ENCODE measurements at regions not wholly inside any gene's neighbourhood (a gene's known extent, or its start where the extent isn't known, plus 50 kb on each side); places are given as distances from the start of the nearest gene placed in this dataset.

DNA sequence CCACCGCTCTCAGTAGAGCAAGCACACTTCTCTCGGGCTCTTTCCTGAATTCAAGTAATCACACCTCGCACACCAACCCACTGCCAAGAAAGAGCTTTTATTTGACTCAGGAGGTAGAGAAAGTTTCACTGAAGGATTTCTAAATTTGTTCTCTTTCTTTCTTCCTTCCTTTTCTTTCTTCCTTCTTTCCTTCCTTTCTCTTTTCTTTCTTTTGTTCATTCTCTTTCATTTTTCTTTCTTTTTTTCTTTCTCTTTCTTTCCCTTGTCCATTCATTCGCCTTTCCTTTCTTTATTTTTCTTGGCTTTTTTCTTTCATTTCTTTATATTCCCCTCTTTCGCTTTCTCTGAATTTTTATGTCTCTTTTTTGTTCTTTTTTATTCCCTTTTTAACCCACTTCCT is 300.1 kb downstream of the ENC1 start:
- DNase-seq (no peak), ATAC-seq (no peak)
- Histone ChIP-seq H3K4me3 (no peak overlapping the region), H3K4me1 (peaks cover 0 to 8% (median 0%) of the 10 kb centered on the region in 12 donors), H3K36me3 (no peaks in the 10 kb centered on the region), H3K9me3 (peaks cover 0 to 4% (median 0%) of the 10 kb centered on the region in 12 donors), H3K27me3 (no peaks in the 10 kb centered on the region), H3K27ac (no peak overlapping the region)
- 94 to 97% (median 96%) methylated on average over 5 of the region's 5 CpGs for WGBS, 4 donors
- TF ChIP-seq, protein P1, sequence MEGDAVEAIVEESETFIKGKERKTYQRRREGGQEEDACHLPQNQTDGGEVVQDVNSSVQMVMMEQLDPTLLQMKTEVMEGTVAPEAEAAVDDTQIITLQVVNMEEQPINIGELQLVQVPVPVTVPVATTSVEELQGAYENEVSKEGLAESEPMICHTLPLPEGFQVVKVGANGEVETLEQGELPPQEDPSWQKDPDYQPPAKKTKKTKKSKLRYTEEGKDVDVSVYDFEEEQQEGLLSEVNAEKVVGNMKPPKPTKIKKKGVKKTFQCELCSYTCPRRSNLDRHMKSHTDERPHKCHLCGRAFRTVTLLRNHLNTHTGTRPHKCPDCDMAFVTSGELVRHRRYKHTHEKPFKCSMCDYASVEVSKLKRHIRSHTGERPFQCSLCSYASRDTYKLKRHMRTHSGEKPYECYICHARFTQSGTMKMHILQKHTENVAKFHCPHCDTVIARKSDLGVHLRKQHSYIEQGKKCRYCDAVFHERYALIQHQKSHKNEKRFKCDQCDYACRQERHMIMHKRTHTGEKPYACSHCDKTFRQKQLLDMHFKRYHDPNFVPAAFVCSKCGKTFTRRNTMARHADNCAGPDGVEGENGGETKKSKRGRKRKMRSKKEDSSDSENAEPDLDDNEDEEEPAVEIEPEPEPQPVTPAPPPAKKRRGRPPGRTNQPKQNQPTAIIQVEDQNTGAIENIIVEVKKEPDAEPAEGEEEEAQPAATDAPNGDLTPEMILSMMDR (IDR thresholded peaks at IDR 0.05): no peak
- TF ChIP-seq POLR2A (IDR thresholded peaks at IDR 0.05): no peak
- intact Hi-C loops (cut with DNase I): no loop called here

DNA sequence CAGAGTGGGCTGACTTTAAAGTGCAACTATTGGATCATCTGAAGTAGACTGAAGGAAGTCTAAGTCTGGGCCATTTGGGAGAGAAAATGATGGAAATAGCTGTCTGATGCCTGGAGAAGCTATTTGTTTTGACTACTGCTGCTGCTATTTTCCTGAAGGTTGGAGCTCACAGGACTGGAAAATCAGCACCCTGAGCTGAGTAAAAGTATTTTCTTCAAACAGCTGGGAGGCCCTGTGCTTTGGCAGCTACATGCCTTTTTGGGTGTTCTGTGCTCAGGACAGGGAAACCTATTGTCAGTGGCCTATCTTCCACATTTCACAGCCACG is 302.6 kb downstream of the ENC1 start:
- H3K4me3 ChIP-seq: no peak overlapping the region
- H3K4me1 ChIP-seq: peaks cover 0 to 8% (median 0%) of the 10 kb centered on the region in 12 donors
- no peaks in the 10 kb centered on the region for H3K36me3 ChIP-seq
- DNase-seq: peak in 1 of 5 donors; percentile 23
- TF ChIP-seq, protein P1 (IDR thresholded peaks at IDR 0.05): no peak
- no peak for TF ChIP-seq POLR2A (IDR thresholded peaks at IDR 0.05)
- H3K27ac ChIP-seq: peak overlapping the region in 5 of 12 donors; percentile 16 to 65 (median 38)
- WGBS, 4 donors: 66 to 84% (median 77%) methylated on average over 1 of the region's 1 CpG
- ATAC-seq: peak in 3 of 4 donors; percentile 37 to 66 (median 62)
- H3K27me3 ChIP-seq: no peaks in the 10 kb centered on the region
- H3K9me3 ChIP-seq: peaks cover 0 to 4% (median 0%) of the 10 kb centered on the region in 12 donors
- intact Hi-C loops (cut with DNase I): no loop called here

DNA sequence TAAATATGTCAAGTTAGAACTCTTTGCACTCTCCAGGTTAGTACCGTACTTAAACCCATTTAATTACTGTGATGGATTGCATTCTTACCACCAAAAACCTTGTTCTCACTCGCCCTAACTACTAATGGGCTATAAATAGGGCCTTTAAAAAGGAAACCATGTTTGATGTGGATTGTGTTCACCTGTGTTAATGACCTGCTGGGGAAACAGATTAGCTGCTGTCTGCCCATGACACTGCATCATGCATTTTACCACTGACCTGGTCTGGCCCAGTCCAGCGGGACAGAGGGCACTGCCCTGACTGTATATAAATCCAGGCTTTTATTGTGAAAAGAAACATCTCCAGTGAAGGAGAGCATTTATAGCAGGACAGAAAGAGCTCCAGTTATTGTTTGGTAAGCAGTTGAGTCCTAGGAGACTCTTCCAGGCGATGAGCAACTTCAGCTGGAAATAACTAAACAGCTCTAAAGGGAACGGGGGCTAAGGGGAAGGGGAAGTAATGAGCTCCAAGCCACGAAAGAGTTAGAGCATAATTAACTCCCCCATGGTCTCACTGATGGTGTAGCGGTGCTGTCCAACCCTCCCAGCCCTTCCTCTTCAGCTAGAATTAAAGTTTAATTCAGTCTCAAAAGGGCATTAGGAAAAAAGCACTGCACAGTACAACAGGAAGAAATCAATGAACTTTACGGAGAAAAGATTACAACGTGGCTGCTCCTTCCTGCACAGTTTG is 303.1 kb downstream of the ENC1 start:
- intact Hi-C loops (cut with DNase I): no loop called here
- 58 to 64% (median 60%) methylated on average over 9 of the region's 9 CpGs for WGBS, 4 donors
- Histone ChIP-seq H3K4me3 (no peak overlapping the region), H3K36me3 (no peaks in the 10 kb centered on the region), H3K4me1 (peaks cover 0 to 8% (median 0%) of the 10 kb centered on the region in 12 donors), H3K27ac (peak overlapping the region in 6 of 12 donors; percentile 14 to 65 (median 36)), H3K9me3 (peaks cover 0 to 4% (median 0%) of the 10 kb centered on the region in 12 donors), H3K27me3 (no peaks in the 10 kb centered on the region)
- DNase-seq (no peak), ATAC-seq (peak in 1 of 4 donors; percentile 10)
- TF ChIP-seq POLR2A (IDR thresholded peaks at IDR 0.05): no peak
- TF ChIP-seq, protein P1 (IDR thresholded peaks at IDR 0.05): no peak

DNA sequence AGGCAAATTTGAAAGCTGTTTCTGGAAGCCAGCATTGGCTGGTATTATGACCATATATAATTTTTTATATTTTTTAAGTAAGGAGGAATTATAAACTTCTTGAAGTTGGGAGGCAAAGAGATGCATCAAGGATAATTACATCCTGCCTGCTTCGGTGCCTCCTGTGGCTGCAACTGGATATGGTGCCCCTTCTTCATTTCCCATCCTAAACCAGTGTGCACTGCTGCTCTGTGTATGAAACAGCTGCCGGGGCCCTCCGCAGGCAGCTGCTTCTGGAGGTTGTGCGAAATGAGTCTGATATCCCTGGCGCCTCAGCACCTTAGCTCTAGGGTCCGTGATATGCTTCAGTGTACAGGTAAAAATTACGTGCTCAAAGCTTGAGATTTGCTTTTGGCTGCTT is 304.2 kb downstream of the ENC1 start:
- Histone ChIP-seq H3K27me3 (no peaks in the 10 kb centered on the region), H3K36me3 (no peaks in the 10 kb centered on the region), H3K27ac (no peak overlapping the region), H3K4me3 (no peak overlapping the region), H3K4me1 (peaks cover 0 to 8% (median 0%) of the 10 kb centered on the region in 12 donors), H3K9me3 (peaks cover 0 to 4% (median 0%) of the 10 kb centered on the region in 12 donors)
- WGBS, 4 donors: 73 to 80% (median 77%) methylated on average over 7 of the region's 7 CpGs
- ATAC-seq (no peak), DNase-seq (no peak)
- intact Hi-C loops (cut with DNase I): no loop called here
- TF ChIP-seq POLR2A (IDR thresholded peaks at IDR 0.05): no peak
- TF ChIP-seq, protein P1 (IDR thresholded peaks at IDR 0.05): peak in 1 of 12 donors; percentile 7
